ENCODE measurements at regions not wholly inside any gene's neighbourhood (a gene's known extent, or its start where the extent isn't known, plus 50 kb on each side); places are given as distances from the start of the nearest gene placed in this dataset.

- TF ChIP-seq CTCF (IDR thresholded peaks at IDR 0.05) (no peak), POLR2A (IDR thresholded peaks at IDR 0.05) (no peak)
Measured at GRCh38 chr5:44622331-44622730, 186.4 kb upstream of the MRPS30 start.

Data from testis (tissue), 2 donors.